Vagina (tissue), 2 donors: ENCODE measurements at regions not wholly inside any gene's neighbourhood (a gene's known extent, or its start where the extent isn't known, plus 50 kb on each side); places are given as distances from the start of the nearest gene placed in this dataset.

Source experiments
- CTCF ChIP-seq, 3 experiments: fragments of 450-650 bp in 2 of 3; fragments of 200-600 bp in 1 of 3; sonication (generic) in 1 of 3; IDR thresholded peaks; one replicate each; pipeline ENCODE4 v1.5.1; 2017 to 2019; ENCODE audit warnings: antibody characterized with exemption in 3 of 3, mild to moderate bottlenecking in 2 of 3, moderate library complexity in 2 of 3
- POLR2A ChIP-seq, 2 donors: fragments of 450-650 bp; IDR thresholded peaks; one replicate each; pipeline ENCODE4 v1.6.1; 2017; ENCODE audit warnings: antibody characterized with exemption in 2 of 2, mild to moderate bottlenecking in 2 of 2, moderate library complexity in 2 of 2
- POLR2AphosphoS5 ChIP-seq, 2 donors: sonication (generic); formaldehyde crosslinking; IDR thresholded peaks; one replicate each; pipeline ENCODE4 v1.9.0; 2017; ENCODE audit warnings: antibody characterized with exemption in 2 of 2, mild to moderate bottlenecking in 2 of 2, low read depth in 1 of 2; ENCODE audit not compliant: insufficient read depth in 1 of 2

GRCh38 chr12:38961683-38962082, 56.3 kb upstream of the CPNE8 start:
- TF ChIP-seq CTCF (IDR thresholded peaks at IDR 0.05), result no peak
- TF ChIP-seq POLR2A (IDR thresholded peaks at IDR 0.05), result no peak
- TF ChIP-seq POLR2AphosphoS5 (IDR thresholded peaks at IDR 0.05; ENCODE audit: insufficient read depth in 1 of 2, low read depth in 1 of 2), result no peak
